Kidney (tissue), 13 donors: ENCODE measurements at regions not wholly inside any gene's neighbourhood (a gene's known extent, or its start where the extent isn't known, plus 50 kb on each side); places are given as distances from the start of the nearest gene placed in this dataset.

Experiments
- DNase-seq, 5 donors: peaks; one replicate each; pipeline ENCODE4 v3.0.0-alpha.2; 2013 to 2020
- FAIRE-seq: peaks from 2 replicates; lab custom pipeline; 2012; peaks lifted over from hg19 to GRCh38; lab: Jason Lieb, UNC
- H3K27ac ChIP-seq, 2 donors: one replicate each; pipeline ENCODE4 v1.7.0; 2013; ENCODE audit warnings: low read depth in 2 of 2, low read length in 2 of 2, inconsistent platforms in 1 of 2
- H3K27me3 ChIP-seq: one replicate; pipeline ENCODE4 v1.7.1; 2013; ENCODE audit warnings: low read length, inconsistent platforms; ENCODE audit not compliant: control insufficient read depth, insufficient read depth
- H3K36me3 ChIP-seq, 3 donors: one replicate each; pipeline versions ENCODE4 v1.7.0 to v1.7.1; 2013; ENCODE audit warnings: low read length in 3 of 3, control low read depth in 1 of 3, inconsistent platforms in 1 of 3; ENCODE audit not compliant: insufficient read depth in 3 of 3, control insufficient read depth in 2 of 3
- H3K4me1 ChIP-seq, 3 donors: one replicate each; pipeline versions ENCODE4 v1.7.0 to v1.7.1; 2013; ENCODE audit warnings: low read length in 3 of 3, inconsistent platforms in 1 of 3, low read depth in 1 of 3; ENCODE audit not compliant: control insufficient read depth in 2 of 3, insufficient read depth in 2 of 3
- H3K4me3 ChIP-seq, 3 donors: one replicate each; pipeline versions ENCODE4 v1.7.0 to v1.8.1; 2013; ENCODE audit warnings: low read length in 3 of 3, control low read depth in 1 of 3, inconsistent platforms in 1 of 3
- H3K9ac ChIP-seq, 3 donors: one replicate each; pipeline versions ENCODE4 v1.7.0 to v1.7.1; 2013; ENCODE audit warnings: low read length in 3 of 3, control low read depth in 1 of 3, inconsistent platforms in 1 of 3
- H3K9me3 ChIP-seq, 3 donors: one replicate each; pipeline versions ENCODE4 v1.7.0 to v1.7.1; 2013; ENCODE audit warnings: low read length in 3 of 3, control low read depth in 1 of 3, inconsistent platforms in 1 of 3; ENCODE audit not compliant: control insufficient read depth in 2 of 3, insufficient read depth in 1 of 3
- intact Hi-C: fragments of 100-400 bp; cut with DNase I; formaldehyde crosslinking; loops from one replicate; pipeline ENCODE4 v1.11.1; 2022
- TF ChIP-seq, protein P1 (sequence below): IDR thresholded peaks from 3 replicates; pipeline ENCODE4 v1.5.1; 2012; ENCODE audit warnings: mild to moderate bottlenecking, moderate library complexity, borderline replicate concordance; ENCODE audit not compliant: insufficient read depth; ENCODE audit errors: extremely low read depth
- donor health status: control.
- donor health status: control.
- donor health status: control.
- donor health status: control.
- donor health status: control.
- donor health status: DM: yes; HTN: yes; CAD: no.
- donor health status: Normal renal cell carcinoma (clear cell type).

DNA sequence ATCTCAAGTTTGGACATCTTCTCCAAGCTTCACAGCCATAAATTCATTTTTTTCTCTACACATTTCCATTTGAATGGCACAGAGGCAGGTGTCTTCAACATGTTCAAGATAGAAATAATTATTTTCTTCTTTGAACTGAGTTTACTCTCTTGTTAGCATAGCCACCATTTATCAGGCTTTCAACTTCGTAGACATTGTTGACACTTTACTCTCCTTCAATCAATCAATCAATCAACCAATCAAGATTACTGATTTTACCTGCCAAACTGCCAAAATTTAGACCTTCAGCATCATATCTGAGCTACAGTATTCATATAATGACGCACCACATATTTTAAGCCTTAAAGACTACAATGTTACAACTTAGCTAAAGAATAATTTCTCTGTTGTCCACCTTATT is 300.1 kb upstream of the LUZP2 start:
- intact Hi-C loops = no loop called here
- H3K9ac ChIP-seq = no peak overlapping the region
- no peaks in the 10 kb centered on the region for H3K36me3 ChIP-seq
- H3K4me3 ChIP-seq = no peak overlapping the region
- TF ChIP-seq, protein P1, sequence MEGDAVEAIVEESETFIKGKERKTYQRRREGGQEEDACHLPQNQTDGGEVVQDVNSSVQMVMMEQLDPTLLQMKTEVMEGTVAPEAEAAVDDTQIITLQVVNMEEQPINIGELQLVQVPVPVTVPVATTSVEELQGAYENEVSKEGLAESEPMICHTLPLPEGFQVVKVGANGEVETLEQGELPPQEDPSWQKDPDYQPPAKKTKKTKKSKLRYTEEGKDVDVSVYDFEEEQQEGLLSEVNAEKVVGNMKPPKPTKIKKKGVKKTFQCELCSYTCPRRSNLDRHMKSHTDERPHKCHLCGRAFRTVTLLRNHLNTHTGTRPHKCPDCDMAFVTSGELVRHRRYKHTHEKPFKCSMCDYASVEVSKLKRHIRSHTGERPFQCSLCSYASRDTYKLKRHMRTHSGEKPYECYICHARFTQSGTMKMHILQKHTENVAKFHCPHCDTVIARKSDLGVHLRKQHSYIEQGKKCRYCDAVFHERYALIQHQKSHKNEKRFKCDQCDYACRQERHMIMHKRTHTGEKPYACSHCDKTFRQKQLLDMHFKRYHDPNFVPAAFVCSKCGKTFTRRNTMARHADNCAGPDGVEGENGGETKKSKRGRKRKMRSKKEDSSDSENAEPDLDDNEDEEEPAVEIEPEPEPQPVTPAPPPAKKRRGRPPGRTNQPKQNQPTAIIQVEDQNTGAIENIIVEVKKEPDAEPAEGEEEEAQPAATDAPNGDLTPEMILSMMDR = no peak
- no peaks in the 10 kb centered on the region for H3K27me3 ChIP-seq
- DNase-seq = no peak
- H3K27ac ChIP-seq = no peak overlapping the region
- no peaks in the 10 kb centered on the region for H3K4me1 ChIP-seq
- no peaks in the 10 kb centered on the region for H3K9me3 ChIP-seq
- FAIRE-seq = no peak

DNA sequence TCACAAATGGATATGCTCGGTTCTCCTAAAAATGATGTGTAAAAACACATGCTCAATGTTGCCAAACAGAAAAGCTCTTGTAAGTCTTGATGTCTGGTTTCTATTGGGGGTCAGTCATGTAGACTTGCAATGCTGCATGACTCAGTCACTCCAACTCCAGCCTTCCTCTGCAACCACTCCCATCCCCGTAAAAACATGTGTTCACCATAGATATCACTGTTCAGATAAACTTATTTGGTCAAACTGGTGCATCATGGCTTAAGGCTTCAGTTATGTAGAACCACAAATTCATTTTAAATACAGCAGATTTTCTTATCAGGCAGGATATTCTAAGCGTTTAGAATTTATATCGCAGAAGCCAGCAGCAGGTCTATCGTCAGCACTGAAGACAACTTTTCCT is 298.4 kb upstream of the LUZP2 start:
- Histone ChIP-seq H3K36me3 (no peaks in the 10 kb centered on the region), H3K4me1 (no peaks in the 10 kb centered on the region), H3K27ac (no peak overlapping the region), H3K9ac (no peak overlapping the region), H3K4me3 (no peak overlapping the region), H3K27me3 (no peaks in the 10 kb centered on the region), H3K9me3 (no peaks in the 10 kb centered on the region)
- FAIRE-seq (no peak), DNase-seq (no peak)
- intact Hi-C loops = no loop called here
- TF ChIP-seq, protein P1 = no peak

DNA sequence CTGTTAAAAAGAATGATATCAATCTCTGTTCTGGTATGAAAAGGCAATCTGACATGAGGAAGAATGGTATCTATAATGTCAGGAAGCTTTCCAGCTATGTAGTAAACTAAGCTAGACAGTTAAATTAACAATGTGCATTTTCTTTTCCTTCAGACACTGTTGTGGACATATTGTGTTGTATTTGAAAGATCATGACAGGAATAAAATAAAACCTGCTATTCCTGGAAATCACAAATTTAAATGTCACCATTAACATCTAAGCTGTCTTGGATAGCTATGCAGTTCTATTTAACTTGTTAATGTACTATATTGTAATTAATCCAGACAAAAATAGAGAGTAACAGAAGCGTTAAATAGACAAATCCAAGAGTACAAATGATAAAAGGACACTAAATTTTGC is 297.4 kb upstream of the LUZP2 start:
- no peaks in the 10 kb centered on the region for H3K9me3 ChIP-seq
- no peaks in the 10 kb centered on the region for H3K36me3 ChIP-seq
- DNase-seq (no peak), FAIRE-seq (no peak)
- H3K4me1 ChIP-seq = no peaks in the 10 kb centered on the region
- no peak overlapping the region for H3K4me3 ChIP-seq
- intact Hi-C loops = no loop called here
- TF ChIP-seq, protein P1 = no peak
- H3K27ac ChIP-seq = no peak overlapping the region
- H3K27me3 ChIP-seq = no peaks in the 10 kb centered on the region
- no peak overlapping the region for H3K9ac ChIP-seq

DNA sequence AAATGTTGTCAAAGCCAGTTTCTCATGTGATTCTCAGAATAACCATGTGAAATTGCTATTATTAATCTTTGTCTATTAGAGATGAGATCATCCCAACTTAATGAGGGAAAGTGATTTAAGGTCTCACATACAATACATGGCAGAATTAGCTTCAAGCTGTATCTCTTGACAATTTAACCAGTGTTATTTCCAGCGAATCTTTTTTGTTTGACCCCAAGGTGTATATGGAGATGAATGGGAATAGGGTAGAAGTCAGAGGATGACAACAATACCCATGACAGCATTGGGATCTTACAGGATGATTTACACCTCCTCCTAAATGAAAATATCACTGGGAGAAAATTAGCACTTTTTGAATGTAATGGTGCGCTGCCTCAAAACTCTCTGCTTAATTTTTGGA is 290.8 kb upstream of the LUZP2 start:
- no peaks in the 10 kb centered on the region for H3K9me3 ChIP-seq
- no peak overlapping the region for H3K27ac ChIP-seq
- DNase-seq (no peak), FAIRE-seq (no peak)
- intact Hi-C loops = no loop called here
- TF ChIP-seq, protein P1 = no peak
- no peak overlapping the region for H3K9ac ChIP-seq
- H3K36me3 ChIP-seq = no peaks in the 10 kb centered on the region
- H3K4me1 ChIP-seq = no peaks in the 10 kb centered on the region
- H3K27me3 ChIP-seq = no peaks in the 10 kb centered on the region
- H3K4me3 ChIP-seq = no peak overlapping the region
